Right lobe of liver (tissue), 4 donors: ENCODE measurements at regions not wholly inside any gene's neighbourhood (a gene's known extent, or its start where the extent isn't known, plus 50 kb on each side); places are given as distances from the start of the nearest gene placed in this dataset.

Experiments
- POLR2A ChIP-seq: fragments of 450-650 bp; IDR thresholded peaks from one replicate; pipeline ENCODE4 v1.6.1; 2017; ENCODE audit warnings: antibody characterized with exemption, mild to moderate bottlenecking
- TF ChIP-seq, protein P1 (sequence below), 4 donors: fragments of 200-600 bp in 3 of 4; fragments of 450-650 bp in 1 of 4; IDR thresholded peaks; one replicate each; pipeline versions ENCODE4 v1.5.1 to v1.8.0; 2016 to 2022; ENCODE audit warnings: antibody characterized with exemption in 4 of 4, mild to moderate bottlenecking in 2 of 4
- donor health status: DM: no; HTN: no; CAD: no.
- donor health status: DM: no; HTN: no; CAD: no.
- donor health status: DM: no; HTN: yes; CAD: no.

- no peak for TF ChIP-seq POLR2A
- TF ChIP-seq, protein P1, sequence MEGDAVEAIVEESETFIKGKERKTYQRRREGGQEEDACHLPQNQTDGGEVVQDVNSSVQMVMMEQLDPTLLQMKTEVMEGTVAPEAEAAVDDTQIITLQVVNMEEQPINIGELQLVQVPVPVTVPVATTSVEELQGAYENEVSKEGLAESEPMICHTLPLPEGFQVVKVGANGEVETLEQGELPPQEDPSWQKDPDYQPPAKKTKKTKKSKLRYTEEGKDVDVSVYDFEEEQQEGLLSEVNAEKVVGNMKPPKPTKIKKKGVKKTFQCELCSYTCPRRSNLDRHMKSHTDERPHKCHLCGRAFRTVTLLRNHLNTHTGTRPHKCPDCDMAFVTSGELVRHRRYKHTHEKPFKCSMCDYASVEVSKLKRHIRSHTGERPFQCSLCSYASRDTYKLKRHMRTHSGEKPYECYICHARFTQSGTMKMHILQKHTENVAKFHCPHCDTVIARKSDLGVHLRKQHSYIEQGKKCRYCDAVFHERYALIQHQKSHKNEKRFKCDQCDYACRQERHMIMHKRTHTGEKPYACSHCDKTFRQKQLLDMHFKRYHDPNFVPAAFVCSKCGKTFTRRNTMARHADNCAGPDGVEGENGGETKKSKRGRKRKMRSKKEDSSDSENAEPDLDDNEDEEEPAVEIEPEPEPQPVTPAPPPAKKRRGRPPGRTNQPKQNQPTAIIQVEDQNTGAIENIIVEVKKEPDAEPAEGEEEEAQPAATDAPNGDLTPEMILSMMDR (IDR thresholded peaks at IDR 0.05) = no peak
Observed at GRCh38 chr10:100642295-100642994, 102.9 kb upstream of the PAX2 start.
